Right atrium auricular region (tissue), 2 donors: ENCODE measurements at regions not wholly inside any gene's neighbourhood (a gene's known extent, or its start where the extent isn't known, plus 50 kb on each side); places are given as distances from the start of the nearest gene placed in this dataset.

Source experiments
- DNase-seq: peaks from one replicate; pipeline ENCODE4 v3.0.0-alpha.2; 2019; ENCODE audit warnings: low spot score
- H3K27ac ChIP-seq, 2 donors: fragments of 200-600 bp; sonication (generic); 1 replicate in 1 of 2; 2 replicates in 1 of 2; pipeline ENCODE4 v1.5.1; 2016 to 2019
- H3K27me3 ChIP-seq, 2 donors: fragments of 200-600 bp; sonication (generic); one replicate each; pipeline versions ENCODE4 v1.5.1 to v1.6.0; 2017 to 2019
- H3K36me3 ChIP-seq: fragments of 200-600 bp; sonication (generic); one replicate; pipeline ENCODE4 v1.5.1; 2016
- H3K4me1 ChIP-seq, 2 donors: fragments of 200-600 bp; sonication (generic); one replicate each; pipeline versions ENCODE4 v1.5.1 to v1.6.0; 2017 to 2019
- H3K4me3 ChIP-seq, 2 donors: fragments of 200-600 bp; sonication (generic); 1 replicate in 1 of 2; 2 replicates in 1 of 2; pipeline ENCODE4 v1.5.1; 2017 to 2019; ENCODE audit warnings: mild to moderate bottlenecking in 1 of 2, moderate library complexity in 1 of 2
- H3K9me3 ChIP-seq, 2 donors: fragments of 200-600 bp; sonication (generic); one replicate each; pipeline ENCODE4 v1.5.1; 2019
- TF ChIP-seq, protein P1 (sequence below), 2 donors: fragments of 200-600 bp; sonication (generic); IDR thresholded peaks; one replicate each; pipeline ENCODE4 v1.5.1; 2019; ENCODE audit warnings: antibody characterized with exemption in 2 of 2

DNA sequence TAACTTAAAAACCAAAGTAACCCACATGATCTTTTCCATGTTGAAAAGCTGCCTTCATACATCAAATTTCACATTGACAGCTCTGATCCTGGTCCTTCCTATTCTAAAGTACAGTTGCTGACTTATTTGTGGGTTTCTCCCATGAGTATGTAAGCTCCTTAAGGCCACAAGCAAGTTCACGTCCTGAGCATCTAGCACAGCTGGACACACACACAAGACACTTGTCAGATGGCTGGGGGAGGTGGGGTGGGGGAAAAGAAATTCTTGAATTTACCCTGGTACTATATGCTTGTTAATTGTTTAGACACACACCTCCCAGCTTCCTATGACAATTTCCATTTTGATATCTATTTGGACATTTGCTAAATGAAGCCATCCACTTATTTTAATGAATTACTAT, 162.8 kb downstream of the ZIC5 start:
- TF ChIP-seq, protein P1, sequence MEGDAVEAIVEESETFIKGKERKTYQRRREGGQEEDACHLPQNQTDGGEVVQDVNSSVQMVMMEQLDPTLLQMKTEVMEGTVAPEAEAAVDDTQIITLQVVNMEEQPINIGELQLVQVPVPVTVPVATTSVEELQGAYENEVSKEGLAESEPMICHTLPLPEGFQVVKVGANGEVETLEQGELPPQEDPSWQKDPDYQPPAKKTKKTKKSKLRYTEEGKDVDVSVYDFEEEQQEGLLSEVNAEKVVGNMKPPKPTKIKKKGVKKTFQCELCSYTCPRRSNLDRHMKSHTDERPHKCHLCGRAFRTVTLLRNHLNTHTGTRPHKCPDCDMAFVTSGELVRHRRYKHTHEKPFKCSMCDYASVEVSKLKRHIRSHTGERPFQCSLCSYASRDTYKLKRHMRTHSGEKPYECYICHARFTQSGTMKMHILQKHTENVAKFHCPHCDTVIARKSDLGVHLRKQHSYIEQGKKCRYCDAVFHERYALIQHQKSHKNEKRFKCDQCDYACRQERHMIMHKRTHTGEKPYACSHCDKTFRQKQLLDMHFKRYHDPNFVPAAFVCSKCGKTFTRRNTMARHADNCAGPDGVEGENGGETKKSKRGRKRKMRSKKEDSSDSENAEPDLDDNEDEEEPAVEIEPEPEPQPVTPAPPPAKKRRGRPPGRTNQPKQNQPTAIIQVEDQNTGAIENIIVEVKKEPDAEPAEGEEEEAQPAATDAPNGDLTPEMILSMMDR (IDR thresholded peaks at IDR 0.05), result no peak
- Histone ChIP-seq H3K4me1 (no peaks in the 10 kb centered on the region), H3K9me3 (no peaks in the 10 kb centered on the region), H3K4me3 (no peak overlapping the region), H3K27me3 (no peaks in the 10 kb centered on the region), H3K36me3 (no peaks in the 10 kb centered on the region), H3K27ac (no peak overlapping the region)
- DNase-seq, result no peak

DNA sequence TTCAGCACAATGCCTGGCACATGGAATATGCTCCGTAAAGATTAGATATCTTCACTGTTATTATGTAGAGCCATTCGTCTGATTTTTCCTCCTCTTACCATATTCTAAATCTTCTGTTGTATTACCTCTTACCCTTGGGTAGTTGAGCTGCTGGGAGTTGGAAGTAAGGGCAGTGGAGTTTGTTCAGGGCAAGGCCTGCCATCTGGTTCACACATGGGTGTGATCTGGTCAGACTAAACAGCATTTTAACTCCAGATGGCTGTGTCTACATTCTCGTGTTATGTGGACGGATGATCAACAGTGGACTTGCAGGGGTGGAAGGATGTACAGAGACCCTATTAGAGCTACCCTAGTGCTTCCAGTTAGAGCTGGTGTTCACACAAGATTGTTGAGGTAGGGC, 164.9 kb downstream of the ZIC5 start:
- Histone ChIP-seq H3K36me3 (no peaks in the 10 kb centered on the region), H3K27me3 (no peaks in the 10 kb centered on the region), H3K27ac (no peak overlapping the region), H3K4me3 (no peak overlapping the region), H3K4me1 (no peaks in the 10 kb centered on the region), H3K9me3 (no peaks in the 10 kb centered on the region)
- DNase-seq, result no peak
- TF ChIP-seq, protein P1 (IDR thresholded peaks at IDR 0.05), result no peak

DNA sequence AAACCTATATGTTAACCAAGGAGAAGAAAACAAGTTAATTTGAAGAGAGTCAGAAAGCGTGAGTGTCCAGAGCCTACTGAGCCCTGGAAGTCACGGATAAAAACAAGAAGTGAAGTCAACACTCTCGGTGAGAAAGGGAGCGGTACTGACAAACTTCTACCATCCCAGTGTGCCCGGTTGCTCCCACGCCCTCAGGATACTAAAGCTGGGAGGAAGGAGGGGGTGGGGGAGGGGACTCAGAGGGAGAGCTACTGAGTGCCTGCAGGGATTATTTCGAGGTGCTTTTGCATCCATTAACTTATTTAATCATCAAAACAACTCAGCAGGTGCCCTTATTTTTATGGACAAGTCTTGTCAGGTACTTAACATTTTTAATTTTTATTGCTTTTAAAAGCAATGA, 166.2 kb downstream of the ZIC5 start:
- H3K27me3 ChIP-seq, result no peaks in the 10 kb centered on the region
- H3K4me3 ChIP-seq, result no peak overlapping the region
- DNase-seq, result no peak
- H3K36me3 ChIP-seq, result no peaks in the 10 kb centered on the region
- no peaks in the 10 kb centered on the region for H3K9me3 ChIP-seq
- H3K27ac ChIP-seq, result no peak overlapping the region
- TF ChIP-seq, protein P1 (IDR thresholded peaks at IDR 0.05), result no peak
- no peaks in the 10 kb centered on the region for H3K4me1 ChIP-seq

DNA sequence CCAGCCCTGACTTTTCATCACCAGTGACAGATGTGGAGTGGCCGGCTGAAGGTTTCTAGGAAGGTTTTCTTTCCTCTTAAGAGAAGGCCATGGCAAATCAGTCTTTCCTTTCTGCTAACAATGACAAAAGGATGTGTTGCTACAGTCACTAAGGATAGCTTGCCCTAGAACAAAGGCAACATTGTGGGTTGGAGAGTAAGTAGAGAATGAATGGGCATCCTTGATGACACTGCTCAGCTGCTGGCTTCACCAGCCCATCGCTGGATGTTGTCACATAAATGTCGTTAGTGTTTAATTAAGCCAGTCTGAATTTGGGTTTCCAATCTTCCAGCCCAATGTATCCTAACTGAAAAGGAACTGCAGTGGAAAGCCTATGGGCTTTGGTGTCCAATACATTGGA, 168.4 kb downstream of the ZIC5 start:
- Histone ChIP-seq H3K27ac (no peak overlapping the region), H3K9me3 (no peaks in the 10 kb centered on the region), H3K36me3 (no peaks in the 10 kb centered on the region), H3K27me3 (no peaks in the 10 kb centered on the region), H3K4me1 (no peaks in the 10 kb centered on the region), H3K4me3 (no peak overlapping the region)
- no peak for DNase-seq
- TF ChIP-seq, protein P1 (IDR thresholded peaks at IDR 0.05), result no peak

DNA sequence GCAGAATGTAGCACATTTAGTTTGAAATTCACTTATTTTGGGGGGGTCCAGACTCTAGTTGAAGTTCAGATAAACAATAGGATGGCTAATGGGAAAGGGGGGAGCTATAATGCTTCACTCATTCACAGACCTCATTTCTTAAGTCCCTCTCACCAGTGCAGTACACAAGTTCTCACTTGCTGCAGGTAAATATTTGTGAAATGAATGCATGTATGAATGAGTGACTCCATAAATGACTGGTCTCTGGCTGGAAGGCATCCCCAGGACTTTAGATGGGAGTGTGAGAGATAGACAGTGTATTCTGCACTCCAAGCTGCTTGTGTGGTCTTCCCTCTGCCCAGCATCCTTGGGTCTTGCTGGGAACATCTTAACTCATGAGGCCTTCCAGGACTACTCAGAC, 169.2 kb downstream of the ZIC5 start:
- DNase-seq, result no peak

DNA sequence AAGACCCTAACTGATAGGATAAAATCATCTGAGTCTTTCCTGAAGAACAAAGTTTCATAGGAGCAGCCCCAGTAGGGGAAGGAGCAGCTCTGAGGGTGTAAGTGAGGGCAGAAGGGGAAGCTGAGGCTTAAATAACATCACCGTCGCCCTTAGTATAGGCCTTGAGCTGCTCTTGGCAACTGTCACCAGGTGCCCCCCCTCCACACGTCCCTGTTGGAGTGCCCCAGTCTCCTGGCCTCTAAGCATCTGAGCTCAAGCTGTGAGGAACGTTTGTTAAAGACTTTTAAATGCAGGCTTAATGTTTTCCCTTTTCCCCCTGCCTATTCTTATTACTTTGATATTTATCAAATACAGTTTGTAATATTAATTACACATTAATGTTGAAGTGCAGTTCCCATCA, 170.6 kb downstream of the ZIC5 start:
- no peaks in the 10 kb centered on the region for H3K4me1 ChIP-seq
- H3K36me3 ChIP-seq, result no peaks in the 10 kb centered on the region
- H3K9me3 ChIP-seq, result no peaks in the 10 kb centered on the region
- TF ChIP-seq, protein P1 (IDR thresholded peaks at IDR 0.05), result no peak
- H3K4me3 ChIP-seq, result no peak overlapping the region
- DNase-seq, result no peak
- no peak overlapping the region for H3K27ac ChIP-seq
- H3K27me3 ChIP-seq, result no peaks in the 10 kb centered on the region

More for the DNA sequence above, 169.2 kb downstream of the ZIC5 start:
- H3K9me3 ChIP-seq, result no peaks in the 10 kb centered on the region
- no peaks in the 10 kb centered on the region for H3K4me1 ChIP-seq
- no peak overlapping the region for H3K27ac ChIP-seq
- no peaks in the 10 kb centered on the region for H3K27me3 ChIP-seq
- TF ChIP-seq, protein P1 (IDR thresholded peaks at IDR 0.05), result no peak
- H3K4me3 ChIP-seq, result no peak overlapping the region
- H3K36me3 ChIP-seq, result no peaks in the 10 kb centered on the region
